BE2C (cell line): ENCODE measurements at regions not wholly inside any gene's neighbourhood (a gene's known extent, or its start where the extent isn't known, plus 50 kb on each side); places are given as distances from the start of the nearest gene placed in this dataset.

Experiments used
- DNase-seq: peaks from one replicate; pipeline ENCODE4 v3.0.0-alpha.2; 2020
- H3K27me3 ChIP-seq: fragments of 250-450 bp; sonication (Bioruptor Pico); 2 replicates; pipeline ENCODE4 v1.5.1; 2020; ENCODE audit warnings: mild to moderate bottlenecking
- H3K36me3 ChIP-seq: fragments of 250-450 bp; sonication (Bioruptor Pico); 2 replicates; pipeline ENCODE4 v1.5.1; 2020; ENCODE audit warnings: mild to moderate bottlenecking
- H3K4me1 ChIP-seq: fragments of 250-450 bp; sonication (Bioruptor Pico); 2 replicates; pipeline ENCODE4 v1.5.1; 2020
- H3K4me3 ChIP-seq: 2 replicates; pipeline ENCODE4 v1.5.1; 2011; ENCODE audit warnings: low read depth, low read length
- H3K9me3 ChIP-seq: fragments of 250-450 bp; sonication (Bioruptor Pico); 2 replicates; pipeline ENCODE4 v1.5.1; 2020
- CTCF ChIP-seq: IDR thresholded peaks from 2 replicates; pipeline ENCODE4 v1.5.1; 2012; ENCODE audit warnings: mild to moderate bottlenecking, low read depth, low read length

GRCh38 chr18:64449434-64449833 is 300.5 kb upstream of the LINC00305 start:
- Histone ChIP-seq H3K9me3 (no peaks in the 10 kb centered on the region), H3K4me3 (no peak overlapping the region), H3K4me1 (no peaks in the 10 kb centered on the region), H3K36me3 (no peaks in the 10 kb centered on the region), H3K27me3 (no peaks in the 10 kb centered on the region)
- no peak for DNase-seq
- TF ChIP-seq CTCF: no peak

- Histone ChIP-seq H3K36me3 (no peaks in the 10 kb centered on the region), H3K27me3 (no peaks in the 10 kb centered on the region), H3K9me3 (no peaks in the 10 kb centered on the region), H3K4me3 (no peak overlapping the region), H3K4me1 (no peaks in the 10 kb centered on the region)
- no peak for TF ChIP-seq CTCF
- DNase-seq: no peak
Measured at GRCh38 chr18:64444819-64445218, 295.9 kb upstream of the LINC00305 start.

GRCh38 chr18:64438178-64438577 is 289.3 kb upstream of the LINC00305 start:
- TF ChIP-seq CTCF: no peak
- Histone ChIP-seq H3K4me1 (no peaks in the 10 kb centered on the region), H3K4me3 (no peak overlapping the region), H3K9me3 (no peaks in the 10 kb centered on the region), H3K27me3 (no peaks in the 10 kb centered on the region), H3K36me3 (no peaks in the 10 kb centered on the region)
- DNase-seq: no peak

- no peak for DNase-seq
- Histone ChIP-seq H3K9me3 (no peaks in the 10 kb centered on the region), H3K4me3 (no peak overlapping the region), H3K36me3 (no peaks in the 10 kb centered on the region), H3K4me1 (no peaks in the 10 kb centered on the region), H3K27me3 (no peaks in the 10 kb centered on the region)
- TF ChIP-seq CTCF: no peak
Measured at GRCh38 chr18:64436111-64436510, 287.2 kb upstream of the LINC00305 start.

- Histone ChIP-seq H3K36me3 (no peaks in the 10 kb centered on the region), H3K4me1 (no peaks in the 10 kb centered on the region), H3K9me3 (no peaks in the 10 kb centered on the region), H3K4me3 (no peak overlapping the region), H3K27me3 (no peaks in the 10 kb centered on the region)
- no peak for TF ChIP-seq CTCF
- no peak for DNase-seq
Measured at GRCh38 chr18:64419156-64419555, 270.3 kb upstream of the LINC00305 start.

- Histone ChIP-seq H3K4me1 (no peaks in the 10 kb centered on the region), H3K36me3 (no peaks in the 10 kb centered on the region), H3K4me3 (no peak overlapping the region), H3K9me3 (no peaks in the 10 kb centered on the region), H3K27me3 (no peaks in the 10 kb centered on the region)
- no peak for DNase-seq
- no peak for TF ChIP-seq CTCF
Measured at GRCh38 chr18:64416990-64417389, 268.1 kb upstream of the LINC00305 start.
